Stimulated activated naive CD8-positive, alpha-beta T cell treated with anti-CD3 and anti-CD28 coated beads, Interleukin-15, amount 100 ng/mL, for 72 hours (primary cell): ENCODE measurements at regions not wholly inside any gene's neighbourhood (a gene's known extent, or its start where the extent isn't known, plus 50 kb on each side); places are given as distances from the start of the nearest gene placed in this dataset.

ENCODE experiments used
- ATAC-seq: fragments of 150-1000 bp; cut with Tn5 transposase; 2 replicates; pipeline ENCODE4 v1.10.0; 2021; ENCODE audit warnings: mild to moderate bottlenecking, moderate library complexity
- DNase-seq, 2 donors: peaks; one replicate each; pipeline ENCODE4 v3.0.0; 2021 to 2022
- H3K27ac Mint-ChIP-seq, 2 donors: one replicate each; pipeline ENCODE4 v1.8.0; 2022; ENCODE audit warnings: mild to moderate bottlenecking in 2 of 2, mixed read lengths in 2 of 2, moderate library complexity in 2 of 2
- H3K27me3 Mint-ChIP-seq: one replicate; pipeline ENCODE4 v1.8.0; 2022; ENCODE audit warnings: mixed read lengths
- H3K4me1 Mint-ChIP-seq: one replicate; pipeline ENCODE4 v1.8.0; 2022; ENCODE audit warnings: mild to moderate bottlenecking, mixed read lengths
- H3K4me3 Mint-ChIP-seq, 2 donors: one replicate each; pipeline ENCODE4 v1.8.0; 2022; ENCODE audit warnings: mild to moderate bottlenecking in 2 of 2, mixed read lengths in 2 of 2, moderate library complexity in 1 of 2
- H3K9me3 Mint-ChIP-seq, 2 donors: one replicate each; pipeline ENCODE4 v1.8.0; 2022; ENCODE audit warnings: mixed read lengths in 2 of 2

- H3K27ac Mint-ChIP-seq = no peak overlapping the region
- DNase-seq (no peak), ATAC-seq (no peak)
- no peaks in the 10 kb centered on the region for H3K9me3 Mint-ChIP-seq
- no peak overlapping the region for H3K4me3 Mint-ChIP-seq
- H3K27me3 Mint-ChIP-seq = no peaks in the 10 kb centered on the region
- no peaks in the 10 kb centered on the region for H3K4me1 Mint-ChIP-seq
Observed at GRCh38 chr5:68729678-68730077, 364.1 kb upstream of the SLC30A5 start.

DNA sequence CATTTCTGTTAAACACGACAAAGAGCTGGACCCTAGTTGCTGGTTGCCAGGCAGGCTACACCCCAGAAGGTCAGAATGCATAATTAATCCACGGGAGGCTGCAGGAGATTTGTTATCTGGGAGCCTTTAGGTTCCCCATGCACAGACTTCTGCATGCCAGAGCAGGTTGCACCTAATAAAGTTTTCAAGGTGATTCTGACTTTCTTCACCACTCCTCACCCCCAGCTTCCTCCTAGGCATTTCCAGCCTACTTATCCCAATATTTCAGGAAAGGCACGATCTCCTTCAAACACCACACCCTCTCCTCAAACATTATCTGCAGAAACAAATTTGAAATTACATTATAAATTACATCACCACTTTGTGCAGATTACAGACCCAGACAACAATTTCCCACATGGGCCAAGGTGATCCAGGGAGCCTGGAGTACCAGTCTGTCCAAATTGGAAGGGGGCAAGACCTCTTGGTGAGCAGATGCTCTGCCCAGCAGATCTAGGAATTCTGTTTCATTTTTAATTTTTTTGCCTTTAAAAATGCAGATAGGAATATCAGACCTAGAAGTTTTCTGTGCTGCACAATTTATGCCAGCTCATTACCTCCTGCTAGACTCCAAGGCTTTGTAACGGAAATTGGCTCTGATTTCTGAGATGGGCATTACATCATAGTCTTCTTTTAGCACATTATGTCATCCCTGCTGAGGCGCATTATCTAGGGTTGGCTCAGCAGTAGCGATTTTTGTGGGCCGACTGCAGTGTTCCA, 363.4 kb upstream of the SLC30A5 start:
- no peak for DNase-seq
- H3K27ac Mint-ChIP-seq = no peak overlapping the region
- no peaks in the 10 kb centered on the region for H3K27me3 Mint-ChIP-seq
- no peak overlapping the region for H3K4me3 Mint-ChIP-seq
- no peak for ATAC-seq
- no peaks in the 10 kb centered on the region for H3K9me3 Mint-ChIP-seq
- H3K4me1 Mint-ChIP-seq = no peaks in the 10 kb centered on the region

- no peak overlapping the region for H3K27ac Mint-ChIP-seq
- no peaks in the 10 kb centered on the region for H3K27me3 Mint-ChIP-seq
- ATAC-seq = no peak
- H3K4me3 Mint-ChIP-seq = no peak overlapping the region
- H3K4me1 Mint-ChIP-seq = no peaks in the 10 kb centered on the region
- DNase-seq = no peak
- no peaks in the 10 kb centered on the region for H3K9me3 Mint-ChIP-seq
Observed at GRCh38 chr5:68730979-68731654, 362.7 kb upstream of the SLC30A5 start.

- no peak for ATAC-seq
Observed at GRCh38 chr5:68732251-68732650, 361.6 kb upstream of the SLC30A5 start.

DNA sequence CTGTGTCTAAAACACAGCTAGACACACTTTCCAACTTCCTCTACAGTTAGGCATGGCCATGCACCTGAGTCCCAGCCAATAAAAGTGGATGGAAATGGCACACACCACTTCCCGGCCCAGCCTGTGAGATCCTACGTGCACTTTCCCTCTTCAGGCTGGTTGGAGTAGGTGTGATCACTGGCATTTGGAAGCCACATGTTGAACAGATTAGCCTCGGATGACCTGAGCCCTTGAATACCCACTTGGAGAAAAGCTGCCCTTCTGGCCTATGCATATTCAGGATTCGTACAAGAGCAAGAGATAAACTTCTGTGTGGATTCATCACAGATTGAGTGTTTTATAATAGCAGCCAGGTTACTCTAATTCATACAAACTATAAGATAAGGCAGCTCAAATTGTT, 359.0 kb upstream of the SLC30A5 start:
- no peaks in the 10 kb centered on the region for H3K27me3 Mint-ChIP-seq
- no peak for ATAC-seq
- H3K4me1 Mint-ChIP-seq = peaks cover 5% of the 10 kb centered on the region
- no peak for DNase-seq
- no peak overlapping the region for H3K27ac Mint-ChIP-seq
- no peaks in the 10 kb centered on the region for H3K9me3 Mint-ChIP-seq
- no peak overlapping the region for H3K4me3 Mint-ChIP-seq

More at GRCh38 chr5:68732251-68732650, 361.6 kb upstream of the SLC30A5 start:
- no peaks in the 10 kb centered on the region for H3K9me3 Mint-ChIP-seq
- H3K4me1 Mint-ChIP-seq = no peaks in the 10 kb centered on the region
- no peak overlapping the region for H3K4me3 Mint-ChIP-seq
- no peaks in the 10 kb centered on the region for H3K27me3 Mint-ChIP-seq
- H3K27ac Mint-ChIP-seq = no peak overlapping the region
- DNase-seq = no peak

- no peak for ATAC-seq
- Mint-ChIP-seq H3K27ac (no peak overlapping the region), H3K27me3 (no peaks in the 10 kb centered on the region), H3K4me3 (no peak overlapping the region), H3K4me1 (peaks cover 13% of the 10 kb centered on the region), H3K9me3 (peaks cover 0 to 4% of the 10 kb centered on the region in 2 donors)
- DNase-seq = no peak
Observed at GRCh38 chr5:68738236-68738635, 355.6 kb upstream of the SLC30A5 start.

DNA sequence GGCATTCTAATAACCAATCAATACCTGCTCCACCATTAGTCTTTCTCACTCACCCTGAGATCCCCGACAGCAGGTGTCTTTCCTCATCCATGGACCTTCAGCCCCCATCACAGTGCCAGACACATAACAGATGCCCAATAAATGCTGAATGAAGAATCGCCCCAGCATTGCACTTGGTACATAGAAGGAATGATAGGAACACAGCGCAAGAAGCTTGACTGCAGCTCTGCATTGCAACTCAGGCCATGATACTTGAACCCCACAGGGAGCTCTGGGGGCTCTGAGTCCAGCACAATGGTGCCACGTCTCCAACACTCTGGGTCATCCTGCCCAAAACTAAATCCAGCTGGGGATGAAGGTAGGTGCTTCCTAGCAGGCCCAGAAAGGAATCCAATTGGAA, 355.0 kb upstream of the SLC30A5 start:
- no peak overlapping the region for H3K4me3 Mint-ChIP-seq
- ATAC-seq (no peak), DNase-seq (no peak)
- H3K27ac Mint-ChIP-seq = no peak overlapping the region
- H3K27me3 Mint-ChIP-seq = no peaks in the 10 kb centered on the region
- H3K9me3 Mint-ChIP-seq = peaks cover 0 to 4% of the 10 kb centered on the region in 2 donors
- H3K4me1 Mint-ChIP-seq = peaks cover 13% of the 10 kb centered on the region

DNA sequence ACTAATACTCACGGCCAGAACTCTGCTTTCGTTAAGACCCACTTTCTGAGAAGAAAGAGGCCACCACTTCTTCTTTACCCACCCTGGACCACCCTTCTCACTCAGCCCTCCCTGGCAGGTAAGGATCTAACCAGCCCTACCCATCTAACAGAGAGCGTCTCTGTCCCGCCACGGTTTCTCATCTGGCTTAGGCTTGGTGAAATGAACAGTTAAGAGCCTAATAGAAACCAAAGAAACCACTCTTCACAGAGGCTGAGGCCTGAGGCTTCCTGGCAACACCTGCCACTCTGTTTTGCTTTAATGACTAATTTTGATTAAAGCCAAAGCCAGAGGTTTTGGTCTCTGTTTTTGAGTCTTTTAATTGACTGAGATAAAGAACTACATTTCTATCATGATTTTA, 354.1 kb upstream of the SLC30A5 start:
- Mint-ChIP-seq H3K9me3 (peaks cover 0 to 4% of the 10 kb centered on the region in 2 donors), H3K4me3 (no peak overlapping the region), H3K4me1 (peaks cover 13% of the 10 kb centered on the region), H3K27ac (no peak overlapping the region), H3K27me3 (no peaks in the 10 kb centered on the region)
- ATAC-seq (peak; percentile 93), DNase-seq (peak in 1 of 2 donors; percentile 44)

- H3K27ac Mint-ChIP-seq = no peak overlapping the region
- DNase-seq = peak in 1 of 2 donors; percentile 43
- H3K4me1 Mint-ChIP-seq = peaks cover 17% of the 10 kb centered on the region
- ATAC-seq = peak; percentile 63
- no peaks in the 10 kb centered on the region for H3K27me3 Mint-ChIP-seq
- peaks cover 0 to 4% of the 10 kb centered on the region in 2 donors for H3K9me3 Mint-ChIP-seq
- H3K4me3 Mint-ChIP-seq = no peak overlapping the region
Observed at GRCh38 chr5:68740226-68740910, 353.4 kb upstream of the SLC30A5 start.

DNA sequence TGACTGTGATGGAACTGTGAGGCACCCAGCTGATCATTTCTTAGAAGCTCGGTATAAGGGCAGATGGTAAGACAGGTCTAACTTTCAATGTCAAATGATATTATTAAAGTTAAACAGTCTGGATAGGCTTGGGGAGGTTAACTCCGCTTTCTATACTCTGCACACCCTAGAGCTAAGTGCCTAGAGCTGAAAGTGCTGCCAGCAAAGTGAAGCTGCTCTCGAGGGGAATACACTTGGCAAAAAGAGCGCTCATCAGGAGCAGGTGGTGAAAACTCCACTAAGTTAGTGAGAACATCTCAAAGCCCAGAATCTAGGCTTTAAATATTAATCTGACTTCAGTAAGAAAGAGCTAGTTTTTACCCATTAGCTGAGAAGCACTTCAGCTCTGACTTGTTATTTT, 349.6 kb upstream of the SLC30A5 start:
- Mint-ChIP-seq H3K4me1 (peaks cover 18% of the 10 kb centered on the region), H3K27me3 (no peaks in the 10 kb centered on the region), H3K4me3 (no peak overlapping the region), H3K9me3 (peaks cover 0 to 4% of the 10 kb centered on the region in 2 donors), H3K27ac (no peak overlapping the region)
- ATAC-seq (no peak), DNase-seq (no peak)

DNA sequence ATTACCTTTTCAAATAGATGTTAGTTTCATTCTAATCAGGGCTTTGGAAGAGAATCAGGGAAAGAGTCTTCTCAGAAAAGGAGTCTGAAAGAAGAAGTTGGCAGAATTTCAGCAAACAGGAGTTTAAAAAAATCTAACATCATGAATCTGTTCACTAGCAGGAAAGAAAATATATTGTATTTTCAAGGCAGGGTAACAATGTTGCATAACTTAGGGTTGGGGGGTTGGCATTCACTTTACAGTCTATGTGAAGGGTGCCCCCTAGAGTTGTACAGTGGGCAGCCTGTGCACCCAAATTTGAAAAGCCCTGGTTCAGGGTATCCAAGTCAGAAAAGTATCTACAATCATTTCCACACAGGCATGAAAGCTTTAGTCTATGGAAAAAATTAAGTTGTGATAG, 348.4 kb upstream of the SLC30A5 start:
- no peaks in the 10 kb centered on the region for H3K27me3 Mint-ChIP-seq
- no peak overlapping the region for H3K4me3 Mint-ChIP-seq
- H3K9me3 Mint-ChIP-seq = peaks cover 0 to 4% of the 10 kb centered on the region in 2 donors
- no peak for DNase-seq
- no peak overlapping the region for H3K27ac Mint-ChIP-seq
- H3K4me1 Mint-ChIP-seq = peaks cover 6% of the 10 kb centered on the region
- peak; percentile 56 for ATAC-seq

DNA sequence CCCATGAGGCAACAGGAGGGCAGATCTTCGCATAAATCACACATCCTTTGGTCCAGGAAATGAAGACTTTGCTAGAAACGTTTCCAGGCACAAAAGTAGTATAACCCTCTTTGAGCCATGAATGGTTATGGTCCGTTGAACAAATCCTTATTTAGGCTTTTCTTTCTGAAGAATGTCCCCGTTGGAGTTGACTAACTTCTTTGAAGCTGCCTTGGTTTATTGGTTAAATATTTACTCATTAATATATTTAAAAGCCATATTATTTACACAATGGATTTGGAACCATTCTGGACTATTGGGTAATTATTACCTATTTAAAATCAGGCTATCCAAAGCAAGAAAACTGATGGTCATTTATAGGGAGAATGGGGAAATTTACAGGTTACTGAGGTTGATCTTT, 347.6 kb upstream of the SLC30A5 start:
- Mint-ChIP-seq H3K27me3 (no peaks in the 10 kb centered on the region), H3K4me3 (no peak overlapping the region), H3K9me3 (peaks cover 0 to 4% of the 10 kb centered on the region in 2 donors), H3K4me1 (peaks cover 5% of the 10 kb centered on the region), H3K27ac (no peak overlapping the region)
- no peak for DNase-seq
- ATAC-seq = no peak

GRCh38 chr5:68746643-68747420, 347.0 kb upstream of the SLC30A5 start:
- no peak for DNase-seq
- no peak for ATAC-seq
- Mint-ChIP-seq H3K27me3 (no peaks in the 10 kb centered on the region), H3K27ac (no peak overlapping the region), H3K9me3 (peaks cover 0 to 4% of the 10 kb centered on the region in 2 donors), H3K4me1 (peaks cover 5% of the 10 kb centered on the region), H3K4me3 (no peak overlapping the region)

DNA sequence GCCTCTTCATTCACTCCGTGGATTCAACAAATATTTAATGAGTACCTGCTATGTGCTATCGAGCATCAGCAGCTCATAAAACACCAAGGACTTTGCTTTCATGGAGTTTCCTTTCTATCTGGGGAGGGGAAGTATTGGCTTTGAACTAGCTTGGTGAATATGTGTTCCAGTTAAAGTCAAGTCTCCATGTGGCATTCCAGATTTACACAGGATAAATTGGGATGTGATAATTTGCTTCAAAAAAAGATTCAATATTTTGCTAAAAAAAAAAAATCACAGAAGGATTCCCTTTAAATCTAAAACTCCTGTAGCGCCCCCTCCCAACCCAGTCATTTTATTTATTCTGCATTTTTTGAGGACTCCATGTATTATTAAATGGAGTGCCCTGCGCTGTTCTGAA, 346.3 kb upstream of the SLC30A5 start:
- no peaks in the 10 kb centered on the region for H3K9me3 Mint-ChIP-seq
- no peak overlapping the region for H3K27ac Mint-ChIP-seq
- H3K4me3 Mint-ChIP-seq = no peak overlapping the region
- ATAC-seq (no peak), DNase-seq (no peak)
- H3K27me3 Mint-ChIP-seq = no peaks in the 10 kb centered on the region
- H3K4me1 Mint-ChIP-seq = peaks cover 5% of the 10 kb centered on the region

GRCh38 chr5:68748101-68748500, 345.7 kb upstream of the SLC30A5 start:
- Mint-ChIP-seq H3K9me3 (no peaks in the 10 kb centered on the region), H3K4me1 (peaks cover 5% of the 10 kb centered on the region), H3K27ac (no peak overlapping the region), H3K27me3 (no peaks in the 10 kb centered on the region), H3K4me3 (no peak overlapping the region)
- DNase-seq (no peak), ATAC-seq (no peak)
